Endothelial cell of umbilical vein (primary cell): ENCODE measurements at regions not wholly inside any gene's neighbourhood (a gene's known extent, or its start where the extent isn't known, plus 50 kb on each side); places are given as distances from the start of the nearest gene placed in this dataset.

Source experiments
- BruUV-seq: library from RNA; stranded (reverse); fragments of 400-500 nt; replicated peaks from 2 replicates; lab custom pipeline; 2021; lab: Mats Ljungman, UMichigan
- CTCF ChIA-PET: fragments of 300-600, 350-600 bp; sonication (Branson Sonifier 250); formaldehyde crosslinking; loops from one replicate; lab custom pipeline; 2021; ENCODE audit warnings: antibody characterized with exemption, inconsistent platforms; lab: Charles Lee
- POLR2A ChIA-PET: fragments of 300-600, 350-600 bp; sonication (Branson Sonifier 250); formaldehyde crosslinking; loops from one replicate; lab custom pipeline; 2021; ENCODE audit warnings: antibody characterized with exemption, inconsistent platforms; lab: Charles Lee
- DNase-seq: peaks from one replicate; pipeline ENCODE4 v3.0.0-alpha.2; 2011; ENCODE audit warnings: low read depth, low spot score
- FAIRE-seq: peaks from 2 replicates; lab custom pipeline; 2011; peaks lifted over from hg19 to GRCh38; lab: Jason Lieb, UNC
- H2AFZ ChIP-seq: 2 replicates; pipeline ENCODE4 v1.6.0; 2012; ENCODE audit warnings: low read depth, low read length, control low read depth, inconsistent platforms
- H3K27ac ChIP-seq: 2 replicates; pipeline ENCODE4 v1.5.1; 2011; ENCODE audit warnings: low read depth, mild to moderate bottlenecking, control low read depth, low read length, moderate library complexity; ENCODE audit not compliant: insufficient read depth
- H3K27me3 ChIP-seq, 2 experiments: 2 replicates each; pipeline versions ENCODE4 v1.6.0 to v1.6.1; 2011; ENCODE audit warnings: low read length in 2 of 2, mixed read lengths in 1 of 2; ENCODE audit not compliant: control insufficient read depth in 2 of 2, insufficient read depth in 2 of 2
- H3K36me3 ChIP-seq, 2 experiments: 2 replicates in 1 of 2; 3 replicates in 1 of 2; pipeline ENCODE4 v1.5.1; 2011; ENCODE audit warnings: low read length in 2 of 2, mild to moderate bottlenecking in 1 of 2, moderate library complexity in 1 of 2; ENCODE audit not compliant: control insufficient read depth in 2 of 2, insufficient read depth in 2 of 2; ENCODE audit errors: extremely low read depth in 1 of 2
- H3K4me1 ChIP-seq: 3 replicates; pipeline ENCODE4 v1.5.1; 2011; ENCODE audit warnings: mild to moderate bottlenecking, low read length; ENCODE audit not compliant: control insufficient read depth, insufficient read depth; ENCODE audit errors: extremely low read depth
- H3K4me2 ChIP-seq: 2 replicates; pipeline ENCODE4 v1.6.1; 2011; ENCODE audit warnings: low read length, control low read depth, mixed read lengths; ENCODE audit not compliant: insufficient read depth
- H3K4me3 ChIP-seq, 3 experiments: fragments of 200-600 bp in 1 of 3; sonication (generic), shearing (Covaris generic) in 1 of 3; replicated peaks in 1 of 3; 2 replicates each; pipeline ENCODE4 v1.5.1; 2011 to 2016; ENCODE audit warnings: control low read depth in 3 of 3, low read length in 3 of 3, mild to moderate bottlenecking in 2 of 3, inconsistent platforms in 1 of 3, low read depth in 1 of 3, moderate library complexity in 1 of 3; ENCODE audit not compliant: insufficient read depth in 1 of 3
- H3K79me2 ChIP-seq: 2 replicates; pipeline ENCODE4 v1.6.0; 2012; ENCODE audit warnings: low read length, inconsistent platforms; ENCODE audit not compliant: control insufficient read depth, insufficient read depth
- H3K9ac ChIP-seq: replicated peaks from 2 replicates; pipeline ENCODE3; 2011; ENCODE audit warnings: low read length, control low read depth; ENCODE audit not compliant: insufficient read depth; ENCODE audit errors: extremely low read depth
- H3K9me1 ChIP-seq: replicated peaks from 3 replicates; pipeline ENCODE4 v1.6.0; 2011; ENCODE audit warnings: mild to moderate bottlenecking, low read length; ENCODE audit not compliant: control insufficient read depth, insufficient read depth; ENCODE audit errors: extremely low read depth
- H3K9me3 ChIP-seq: replicated peaks from 2 replicates; pipeline ENCODE4 v1.5.1; 2012; ENCODE audit warnings: low read length, inconsistent platforms; ENCODE audit not compliant: control insufficient read depth, insufficient read depth
- H4K20me1 ChIP-seq: replicated peaks from 2 replicates; pipeline ENCODE3; 2011; ENCODE audit warnings: mild to moderate bottlenecking, low read length; ENCODE audit not compliant: control insufficient read depth, insufficient read depth; ENCODE audit errors: extremely low read depth
- EZH2 ChIP-seq: IDR thresholded peaks from 2 replicates; pipeline ENCODE4 v1.6.1; 2012; ENCODE audit warnings: borderline replicate concordance, low read depth, mild to moderate bottlenecking, moderate library complexity, low read length, inconsistent platforms; ENCODE audit not compliant: severe bottlenecking
- FOS ChIP-seq: IDR thresholded peaks from 2 replicates; pipeline ENCODE4 v1.6.1; 2011; ENCODE audit warnings: mild to moderate bottlenecking, low read length, moderate library complexity, borderline replicate concordance; ENCODE audit not compliant: insufficient read depth
- GATA2 ChIP-seq: IDR thresholded peaks from 2 replicates; pipeline ENCODE4 v1.7.0; 2011; ENCODE audit warnings: low read depth, mild to moderate bottlenecking, moderate library complexity, mixed read lengths, low read length; ENCODE audit not compliant: insufficient read length, insufficient read depth
- JUN ChIP-seq: IDR thresholded peaks from 2 replicates; pipeline ENCODE4 v1.6.1; 2011; ENCODE audit warnings: borderline replicate concordance, low read depth; ENCODE audit not compliant: insufficient read length, insufficient read depth
- MYC ChIP-seq: IDR thresholded peaks from one replicate; pipeline ENCODE4 v1.6.1; 2011; ENCODE audit warnings: mild to moderate bottlenecking, low read depth, low read length
- POLR2A ChIP-seq: IDR thresholded peaks from 2 replicates; pipeline ENCODE4 v1.6.1; 2012; ENCODE audit warnings: low read depth, mild to moderate bottlenecking, control low read depth, low read length
- POLR2AphosphoS5 ChIP-seq: IDR thresholded peaks from 2 replicates; pipeline ENCODE4 v1.6.1; 2012; ENCODE audit warnings: low read depth, mild to moderate bottlenecking, control low read depth, low read length, moderate library complexity; ENCODE audit not compliant: insufficient read depth
- dilution Hi-C: fragments of 300-500 bp; cut with MboI; formaldehyde crosslinking; loops from one replicate; pipeline ENCODE4 v1.15.0; 2019; ENCODE audit warnings: low sequenced_read_pairs; ENCODE audit not compliant: extremely low pct_ligation_motif_present
- intact Hi-C: fragments of 100-400 bp; cut with micrococcal nuclease; formaldehyde crosslinking; loops from one replicate; pipeline ENCODE4 v1.10.0; 2022
- TF ChIP-seq, protein P1 (sequence below), 2 donors: IDR thresholded peaks; 1 replicate in 1 of 2; 2 replicates in 1 of 2; pipeline ENCODE4 v1.5.1; 2011; ENCODE audit warnings: low read length in 2 of 2, mild to moderate bottlenecking in 2 of 2, moderate library complexity in 2 of 2, control low read depth in 1 of 2, inconsistent platforms in 1 of 2, low read depth in 1 of 2; ENCODE audit not compliant: insufficient read depth in 1 of 2; ENCODE audit errors: extremely low read depth in 1 of 2
- TF ChIP-seq, protein P2 (sequence below): IDR thresholded peaks from 2 replicates; pipeline ENCODE4 v1.6.1; 2011; ENCODE audit not compliant: insufficient read depth, insufficient read length

DNA sequence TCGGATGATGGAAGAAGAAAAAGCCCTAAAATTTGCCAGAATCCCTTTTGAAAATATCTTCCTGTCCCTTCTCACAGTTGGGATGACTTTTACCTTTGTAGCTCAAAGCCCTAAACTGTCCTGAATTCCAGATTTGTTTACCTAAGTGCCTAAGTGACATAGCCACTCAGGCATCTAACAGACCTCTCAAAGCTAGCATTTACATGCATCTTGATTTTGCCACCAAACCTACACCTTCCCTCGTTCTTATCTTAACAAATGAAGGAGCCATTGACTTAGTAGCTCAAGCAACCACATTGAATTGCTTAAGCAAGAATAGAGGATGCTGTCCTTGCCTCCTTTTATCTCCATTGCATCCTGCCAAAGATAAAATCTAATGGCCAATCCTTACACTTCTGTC, 198.4 kb upstream of the NTM start:
- Histone ChIP-seq H3K4me2 (no peak overlapping the region), H3K9me1 (no peaks in the 10 kb centered on the region), H4K20me1 (no peaks in the 10 kb centered on the region), H2AFZ (no peak overlapping the region), H3K9ac (no peak overlapping the region), H3K9me3 (peaks cover 3% of the 10 kb centered on the region), H3K36me3 (no peaks in the 10 kb centered on the region), H3K79me2 (no peaks in the 10 kb centered on the region), H3K4me1 (no peaks in the 10 kb centered on the region), H3K4me3 (no peak overlapping the region), H3K27ac (no peak overlapping the region), H3K27me3 (no peaks in the 10 kb centered on the region)
- dilution Hi-C loops: no loop called here
- BruUV-seq: no TSS peak
- TF ChIP-seq POLR2AphosphoS5: no peak
- TF ChIP-seq, protein P1, sequence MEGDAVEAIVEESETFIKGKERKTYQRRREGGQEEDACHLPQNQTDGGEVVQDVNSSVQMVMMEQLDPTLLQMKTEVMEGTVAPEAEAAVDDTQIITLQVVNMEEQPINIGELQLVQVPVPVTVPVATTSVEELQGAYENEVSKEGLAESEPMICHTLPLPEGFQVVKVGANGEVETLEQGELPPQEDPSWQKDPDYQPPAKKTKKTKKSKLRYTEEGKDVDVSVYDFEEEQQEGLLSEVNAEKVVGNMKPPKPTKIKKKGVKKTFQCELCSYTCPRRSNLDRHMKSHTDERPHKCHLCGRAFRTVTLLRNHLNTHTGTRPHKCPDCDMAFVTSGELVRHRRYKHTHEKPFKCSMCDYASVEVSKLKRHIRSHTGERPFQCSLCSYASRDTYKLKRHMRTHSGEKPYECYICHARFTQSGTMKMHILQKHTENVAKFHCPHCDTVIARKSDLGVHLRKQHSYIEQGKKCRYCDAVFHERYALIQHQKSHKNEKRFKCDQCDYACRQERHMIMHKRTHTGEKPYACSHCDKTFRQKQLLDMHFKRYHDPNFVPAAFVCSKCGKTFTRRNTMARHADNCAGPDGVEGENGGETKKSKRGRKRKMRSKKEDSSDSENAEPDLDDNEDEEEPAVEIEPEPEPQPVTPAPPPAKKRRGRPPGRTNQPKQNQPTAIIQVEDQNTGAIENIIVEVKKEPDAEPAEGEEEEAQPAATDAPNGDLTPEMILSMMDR (IDR thresholded peaks at IDR 0.05; ENCODE audit: extremely low read depth in 1 of 2, insufficient read depth in 1 of 2, low read depth in 1 of 2, low read length in 2 of 2): no peak
- no peak for TF ChIP-seq POLR2A
- TF ChIP-seq FOS: no peak
- no peak for TF ChIP-seq EZH2
- TF ChIP-seq, protein P2, sequence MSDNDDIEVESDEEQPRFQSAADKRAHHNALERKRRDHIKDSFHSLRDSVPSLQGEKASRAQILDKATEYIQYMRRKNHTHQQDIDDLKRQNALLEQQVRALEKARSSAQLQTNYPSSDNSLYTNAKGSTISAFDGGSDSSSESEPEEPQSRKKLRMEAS: no peak
- TF ChIP-seq GATA2: no peak
- TF ChIP-seq MYC: no peak
- no peak for TF ChIP-seq JUN
- intact Hi-C loops: no loop called here
- POLR2A ChIA-PET: no interaction called here
- DNase-seq: no peak
- no peak for FAIRE-seq
- CTCF ChIA-PET: no interaction called here
